BLaER1 (cell line): ENCODE measurements at regions not wholly inside any gene's neighbourhood (a gene's known extent, or its start where the extent isn't known, plus 50 kb on each side); places are given as distances from the start of the nearest gene placed in this dataset.
"Not testable (repeated sequence)": the region's sequence is repeated elsewhere in the genome, so short reads cannot be mapped to it uniquely, and the experiment has no call there.

ENCODE experiments used
- H3K27ac ChIP-seq: shearing (Covaris generic); formaldehyde crosslinking; 2 replicates; pipeline ENCODE4 v1.8.1; 2022
- H3K27me3 ChIP-seq: shearing (Covaris generic); formaldehyde crosslinking; 2 replicates; pipeline ENCODE4 v1.8.1; 2022
- H3K36me3 ChIP-seq: shearing (Covaris generic); formaldehyde crosslinking; 2 replicates; pipeline ENCODE4 v1.8.1; 2022
- H3K4me1 ChIP-seq: shearing (Covaris generic); formaldehyde crosslinking; 2 replicates; pipeline ENCODE4 v1.8.1; 2022
- H3K4me2 ChIP-seq: shearing (Covaris generic); formaldehyde crosslinking; 2 replicates; pipeline ENCODE4 v1.8.1; 2022
- H3K4me3 ChIP-seq: shearing (Covaris generic); formaldehyde crosslinking; 2 replicates; pipeline ENCODE4 v1.8.1; 2022
- H3K9ac ChIP-seq: shearing (Covaris generic); formaldehyde crosslinking; 2 replicates; pipeline ENCODE4 v1.8.1; 2022
- H3K9me3 ChIP-seq: shearing (Covaris generic); formaldehyde crosslinking; 2 replicates; pipeline ENCODE4 v1.8.1; 2022
- H4K20me1 ChIP-seq: shearing (Covaris generic); formaldehyde crosslinking; 2 replicates; pipeline ENCODE4 v1.8.1; 2022
- Cebpa-rat ChIP-seq: shearing (Covaris generic); IDR thresholded peaks from 2 replicates; pipeline ENCODE4 v1.8.1; 2022

DNA sequence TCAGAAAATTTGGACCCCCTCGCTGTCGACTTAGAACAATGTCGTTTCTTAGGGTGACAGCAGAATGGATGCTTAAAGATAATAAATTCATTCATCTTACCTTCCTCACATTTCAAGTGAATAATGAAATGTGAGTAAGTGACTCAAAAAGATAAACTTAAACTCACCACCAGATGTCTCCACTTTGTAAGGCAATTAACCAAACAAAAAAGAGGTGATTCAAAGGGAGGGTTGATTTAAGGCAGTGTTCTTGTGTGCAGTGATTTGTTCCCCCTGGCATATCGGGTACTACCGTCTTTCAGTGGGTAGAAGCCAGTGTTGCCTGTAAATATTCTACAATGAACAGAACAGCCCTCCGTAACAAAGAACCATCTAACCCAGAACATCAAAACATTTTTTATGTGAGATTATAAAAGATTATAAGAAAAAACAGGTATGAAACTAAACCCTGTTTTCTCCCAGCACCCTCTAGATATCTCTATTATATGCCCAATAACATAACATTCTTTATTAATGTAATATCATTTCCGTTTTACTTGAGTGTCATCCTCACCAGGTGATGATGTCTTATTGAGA lies 589.7 kb downstream of the CBLN4 start:
- no peak for TF ChIP-seq Cebpa-rat
- H3K9me3 ChIP-seq: no peaks in the 10 kb centered on the region
- no peak overlapping the region for H3K4me3 ChIP-seq
- no peak overlapping the region for H3K9ac ChIP-seq
- no peaks in the 10 kb centered on the region for H3K27me3 ChIP-seq
- no peak overlapping the region for H3K4me2 ChIP-seq
- H3K4me1 ChIP-seq: no peaks in the 10 kb centered on the region
- H3K27ac ChIP-seq: no peak overlapping the region
- H3K36me3 ChIP-seq: no peaks in the 10 kb centered on the region
- H4K20me1 ChIP-seq: no peaks in the 10 kb centered on the region

GRCh38 chr20:55412508-55412907 lies 592.8 kb downstream of the CBLN4 start:
- H3K27me3 ChIP-seq: not testable (repeated sequence)

GRCh38 chr20:55406891-55407290 lies 598.4 kb downstream of the CBLN4 start:
- H3K4me3 ChIP-seq: no peak overlapping the region
- H4K20me1 ChIP-seq: no peaks in the 10 kb centered on the region
- no peak overlapping the region for H3K27ac ChIP-seq
- no peaks in the 10 kb centered on the region for H3K9me3 ChIP-seq
- no peaks in the 10 kb centered on the region for H3K36me3 ChIP-seq
- no peaks in the 10 kb centered on the region for H3K4me1 ChIP-seq
- no peak for TF ChIP-seq Cebpa-rat
- no peak overlapping the region for H3K4me2 ChIP-seq
- no peaks in the 10 kb centered on the region for H3K27me3 ChIP-seq
- no peak overlapping the region for H3K9ac ChIP-seq

More at GRCh38 chr20:55412508-55412907, 592.8 kb downstream of the CBLN4 start:
- not testable (repeated sequence) for H3K4me1 ChIP-seq, H3K36me3 ChIP-seq, H3K27ac ChIP-seq, H3K9ac ChIP-seq, H3K4me3 ChIP-seq, H4K20me1 ChIP-seq, H3K4me2 ChIP-seq, H3K9me3 ChIP-seq

DNA sequence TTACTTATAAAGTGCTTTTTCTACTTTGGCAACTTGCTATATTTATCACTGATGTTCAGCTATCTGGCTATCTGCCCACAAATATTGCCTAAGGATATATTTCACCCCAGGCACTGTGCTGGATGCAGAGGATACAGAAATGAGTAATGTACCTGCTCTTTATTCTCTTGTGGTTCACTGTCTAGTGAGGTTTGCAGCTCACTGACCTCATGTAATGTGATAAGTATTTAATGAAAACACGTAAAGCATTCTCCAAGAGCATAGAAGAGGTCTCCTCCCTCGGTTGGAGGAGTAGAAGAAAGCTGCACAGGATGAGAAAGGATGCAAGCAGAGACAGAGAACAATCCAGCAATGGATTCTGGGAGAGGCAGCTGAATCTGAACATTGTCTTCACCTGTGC lies 610.7 kb downstream of the CBLN4 start:
- TF ChIP-seq Cebpa-rat: no peak
- no peaks in the 10 kb centered on the region for H3K27me3 ChIP-seq
- H3K4me3 ChIP-seq: no peak overlapping the region
- no peak overlapping the region for H3K27ac ChIP-seq
- H3K9ac ChIP-seq: no peak overlapping the region
- H4K20me1 ChIP-seq: no peaks in the 10 kb centered on the region
- no peaks in the 10 kb centered on the region for H3K36me3 ChIP-seq
- H3K9me3 ChIP-seq: no peaks in the 10 kb centered on the region
- no peaks in the 10 kb centered on the region for H3K4me1 ChIP-seq
- no peak overlapping the region for H3K4me2 ChIP-seq

GRCh38 chr20:55390791-55391190 lies 614.5 kb downstream of the CBLN4 start:
- no peak for TF ChIP-seq Cebpa-rat
- Histone ChIP-seq H3K4me3 (no peak overlapping the region), H3K4me2 (no peak overlapping the region), H4K20me1 (no peaks in the 10 kb centered on the region), H3K9ac (no peak overlapping the region), H3K4me1 (no peaks in the 10 kb centered on the region), H3K27ac (no peak overlapping the region), H3K27me3 (no peaks in the 10 kb centered on the region), H3K36me3 (no peaks in the 10 kb centered on the region), H3K9me3 (no peaks in the 10 kb centered on the region)

GRCh38 chr20:55386686-55387085 lies 618.6 kb downstream of the CBLN4 start:
- Histone ChIP-seq H3K27me3 (no peaks in the 10 kb centered on the region), H3K9ac (no peak overlapping the region), H3K9me3 (no peaks in the 10 kb centered on the region), H4K20me1 (no peaks in the 10 kb centered on the region), H3K4me1 (no peaks in the 10 kb centered on the region), H3K4me2 (no peak overlapping the region), H3K27ac (no peak overlapping the region), H3K4me3 (no peak overlapping the region), H3K36me3 (no peaks in the 10 kb centered on the region)
- no peak for TF ChIP-seq Cebpa-rat

GRCh38 chr20:55375920-55376319 lies 629.4 kb downstream of the CBLN4 start:
- no peak for TF ChIP-seq Cebpa-rat
- Histone ChIP-seq H3K36me3 (no peaks in the 10 kb centered on the region), H3K4me1 (no peaks in the 10 kb centered on the region), H3K27me3 (no peaks in the 10 kb centered on the region), H3K4me2 (no peak overlapping the region), H3K4me3 (no peak overlapping the region), H4K20me1 (no peaks in the 10 kb centered on the region), H3K9ac (no peak overlapping the region), H3K27ac (no peak overlapping the region), H3K9me3 (no peaks in the 10 kb centered on the region)

- Histone ChIP-seq H3K4me3 (no peak overlapping the region), H4K20me1 (no peaks in the 10 kb centered on the region), H3K27me3 (no peaks in the 10 kb centered on the region), H3K9me3 (no peaks in the 10 kb centered on the region), H3K4me1 (no peaks in the 10 kb centered on the region), H3K4me2 (no peak overlapping the region), H3K27ac (no peak overlapping the region), H3K9ac (no peak overlapping the region), H3K36me3 (no peaks in the 10 kb centered on the region)
- TF ChIP-seq Cebpa-rat: no peak
Measured at GRCh38 chr20:55365745-55366144, 639.6 kb downstream of the CBLN4 start.

DNA sequence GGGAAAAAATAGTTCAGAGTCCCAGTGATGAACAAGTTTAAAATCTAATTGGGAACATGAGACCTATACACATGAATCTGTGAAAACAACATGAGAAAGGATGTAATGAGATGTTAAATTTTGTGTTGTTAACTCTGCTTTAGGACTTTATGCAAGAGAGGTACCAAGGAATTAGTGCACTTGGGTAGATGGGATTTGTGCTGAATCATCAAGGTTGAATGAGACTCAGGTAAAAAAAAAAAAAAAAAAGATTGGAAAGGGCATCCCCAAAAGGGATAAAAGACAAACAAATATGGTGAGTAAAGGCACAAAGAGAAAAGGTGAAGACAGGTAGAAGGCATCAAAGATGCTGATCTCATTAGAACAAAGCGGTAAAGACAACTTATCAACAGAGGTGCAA lies 644.4 kb downstream of the CBLN4 start:
- Histone ChIP-seq H3K4me1 (no peaks in the 10 kb centered on the region), H3K27me3 (no peaks in the 10 kb centered on the region), H3K27ac (no peak overlapping the region), H3K9ac (no peak overlapping the region), H3K4me3 (no peak overlapping the region), H3K9me3 (no peaks in the 10 kb centered on the region), H3K36me3 (no peaks in the 10 kb centered on the region), H4K20me1 (no peaks in the 10 kb centered on the region), H3K4me2 (no peak overlapping the region)
- TF ChIP-seq Cebpa-rat: no peak

DNA sequence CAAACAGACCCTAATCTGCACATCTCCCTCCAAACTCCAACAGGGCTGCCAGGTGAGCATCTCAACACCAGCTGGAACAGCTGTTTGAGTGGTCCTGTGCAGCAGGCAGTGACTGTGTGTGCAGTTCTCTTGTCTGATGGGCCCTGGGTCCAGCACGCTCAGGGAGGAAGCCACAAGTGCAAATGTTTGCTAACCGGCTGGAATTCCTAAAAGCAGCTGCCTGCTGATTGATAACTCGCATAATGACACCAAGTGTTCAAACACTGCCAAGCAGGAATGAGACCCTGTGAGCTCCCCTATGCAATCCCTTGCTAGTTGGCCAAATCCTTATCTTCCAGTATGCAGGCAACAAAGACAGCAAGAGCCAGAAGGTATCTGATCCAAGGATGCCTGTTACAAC lies 650.6 kb downstream of the CBLN4 start:
- Histone ChIP-seq H3K36me3 (no peaks in the 10 kb centered on the region), H3K9me3 (peaks cover 10% of the 10 kb centered on the region), H4K20me1 (no peaks in the 10 kb centered on the region), H3K4me1 (no peaks in the 10 kb centered on the region), H3K4me2 (no peak overlapping the region), H3K4me3 (no peak overlapping the region), H3K27ac (no peak overlapping the region), H3K9ac (no peak overlapping the region), H3K27me3 (no peaks in the 10 kb centered on the region)
- no peak for TF ChIP-seq Cebpa-rat

- no peaks in the 10 kb centered on the region for H3K4me1 ChIP-seq
- H4K20me1 ChIP-seq: no peaks in the 10 kb centered on the region
- TF ChIP-seq Cebpa-rat: no peak
- no peaks in the 10 kb centered on the region for H3K36me3 ChIP-seq
- H3K27me3 ChIP-seq: no peaks in the 10 kb centered on the region
- no peak overlapping the region for H3K9ac ChIP-seq
- H3K27ac ChIP-seq: no peak overlapping the region
- H3K4me3 ChIP-seq: no peak overlapping the region
- H3K4me2 ChIP-seq: no peak overlapping the region
- peaks cover 10% of the 10 kb centered on the region for H3K9me3 ChIP-seq
Measured at GRCh38 chr20:55353206-55353605, 652.1 kb downstream of the CBLN4 start.
